ENCODE measurements at regions not wholly inside any gene's neighbourhood (a gene's known extent, or its start where the extent isn't known, plus 50 kb on each side); places are given as distances from the start of the nearest gene placed in this dataset.

- no peak for TF ChIP-seq TAF1 (IDR thresholded peaks at IDR 0.05; ENCODE audit: borderline replicate concordance, insufficient read depth, low read length)
- no peak for TF ChIP-seq SIN3A (IDR thresholded peaks at IDR 0.05; ENCODE audit: borderline replicate concordance, insufficient read depth, low read length)
- TF ChIP-seq POLR2AphosphoS5 (IDR thresholded peaks at IDR 0.05; ENCODE audit: low read depth, low read length), result no peak
- no peak for TF ChIP-seq FOXP2 (optimal IDR thresholded peaks at IDR 0.05; ENCODE audit: borderline replicate concordance, extremely low read depth, extremely low read length, insufficient read depth)
- TF ChIP-seq, protein P1, sequence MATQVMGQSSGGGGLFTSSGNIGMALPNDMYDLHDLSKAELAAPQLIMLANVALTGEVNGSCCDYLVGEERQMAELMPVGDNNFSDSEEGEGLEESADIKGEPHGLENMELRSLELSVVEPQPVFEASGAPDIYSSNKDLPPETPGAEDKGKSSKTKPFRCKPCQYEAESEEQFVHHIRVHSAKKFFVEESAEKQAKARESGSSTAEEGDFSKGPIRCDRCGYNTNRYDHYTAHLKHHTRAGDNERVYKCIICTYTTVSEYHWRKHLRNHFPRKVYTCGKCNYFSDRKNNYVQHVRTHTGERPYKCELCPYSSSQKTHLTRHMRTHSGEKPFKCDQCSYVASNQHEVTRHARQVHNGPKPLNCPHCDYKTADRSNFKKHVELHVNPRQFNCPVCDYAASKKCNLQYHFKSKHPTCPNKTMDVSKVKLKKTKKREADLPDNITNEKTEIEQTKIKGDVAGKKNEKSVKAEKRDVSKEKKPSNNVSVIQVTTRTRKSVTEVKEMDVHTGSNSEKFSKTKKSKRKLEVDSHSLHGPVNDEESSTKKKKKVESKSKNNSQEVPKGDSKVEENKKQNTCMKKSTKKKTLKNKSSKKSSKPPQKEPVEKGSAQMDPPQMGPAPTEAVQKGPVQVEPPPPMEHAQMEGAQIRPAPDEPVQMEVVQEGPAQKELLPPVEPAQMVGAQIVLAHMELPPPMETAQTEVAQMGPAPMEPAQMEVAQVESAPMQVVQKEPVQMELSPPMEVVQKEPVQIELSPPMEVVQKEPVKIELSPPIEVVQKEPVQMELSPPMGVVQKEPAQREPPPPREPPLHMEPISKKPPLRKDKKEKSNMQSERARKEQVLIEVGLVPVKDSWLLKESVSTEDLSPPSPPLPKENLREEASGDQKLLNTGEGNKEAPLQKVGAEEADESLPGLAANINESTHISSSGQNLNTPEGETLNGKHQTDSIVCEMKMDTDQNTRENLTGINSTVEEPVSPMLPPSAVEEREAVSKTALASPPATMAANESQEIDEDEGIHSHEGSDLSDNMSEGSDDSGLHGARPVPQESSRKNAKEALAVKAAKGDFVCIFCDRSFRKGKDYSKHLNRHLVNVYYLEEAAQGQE (IDR thresholded peaks at IDR 0.05; ENCODE audit: insufficient read depth in 1 of 2, low read depth in 2 of 2, low read length in 2 of 2), result no peak
Measured at GRCh38 chr9:79952401-79952800, 380.6 kb downstream of the TLE4 start.

GRCh38 chr9:79946712-79947111, 374.9 kb downstream of the TLE4 start:
- no peak for TF ChIP-seq SIN3A (IDR thresholded peaks at IDR 0.05; ENCODE audit: borderline replicate concordance, insufficient read depth, low read length)
- TF ChIP-seq TAF1 (IDR thresholded peaks at IDR 0.05; ENCODE audit: borderline replicate concordance, insufficient read depth, low read length), result no peak
- TF ChIP-seq POLR2AphosphoS5 (IDR thresholded peaks at IDR 0.05; ENCODE audit: low read depth, low read length), result no peak
- TF ChIP-seq, protein P1 (IDR thresholded peaks at IDR 0.05; ENCODE audit: insufficient read depth in 1 of 2, low read depth in 2 of 2, low read length in 2 of 2), result no peak
- TF ChIP-seq FOXP2 (optimal IDR thresholded peaks at IDR 0.05; ENCODE audit: borderline replicate concordance, extremely low read depth, extremely low read length, insufficient read depth), result no peak

DNA sequence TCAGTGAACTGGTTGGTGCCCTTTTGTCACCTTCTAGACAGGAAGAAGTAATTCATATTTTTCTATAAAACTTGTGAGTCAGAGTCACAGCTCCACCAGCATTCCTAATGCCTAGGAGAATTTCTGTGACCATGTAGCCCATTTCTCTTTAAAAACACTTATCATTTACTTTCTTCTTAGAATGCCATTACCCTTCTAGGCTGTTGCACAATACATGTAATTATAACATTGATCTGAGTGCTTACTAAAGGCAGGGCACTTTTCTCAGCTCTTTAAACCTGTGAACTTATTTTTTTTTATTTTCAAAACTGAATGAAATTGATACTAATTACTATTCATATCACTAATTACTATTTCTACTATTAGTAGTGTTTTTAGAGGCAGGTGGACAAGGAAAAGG, 373.7 kb downstream of the TLE4 start:
- TF ChIP-seq TAF1 (IDR thresholded peaks at IDR 0.05; ENCODE audit: borderline replicate concordance, insufficient read depth, low read length), result no peak
- TF ChIP-seq POLR2AphosphoS5 (IDR thresholded peaks at IDR 0.05; ENCODE audit: low read depth, low read length), result no peak
- TF ChIP-seq, protein P1 (IDR thresholded peaks at IDR 0.05; ENCODE audit: insufficient read depth in 1 of 2, low read depth in 2 of 2, low read length in 2 of 2), result no peak
- no peak for TF ChIP-seq SIN3A (IDR thresholded peaks at IDR 0.05; ENCODE audit: borderline replicate concordance, insufficient read depth, low read length)
- no peak for TF ChIP-seq FOXP2 (optimal IDR thresholded peaks at IDR 0.05; ENCODE audit: borderline replicate concordance, extremely low read depth, extremely low read length, insufficient read depth)

GRCh38 chr9:79945016-79945415, 373.3 kb downstream of the TLE4 start:
- TF ChIP-seq, protein P1 (IDR thresholded peaks at IDR 0.05; ENCODE audit: insufficient read depth in 1 of 2, low read depth in 2 of 2, low read length in 2 of 2), result no peak
- no peak for TF ChIP-seq TAF1 (IDR thresholded peaks at IDR 0.05; ENCODE audit: borderline replicate concordance, insufficient read depth, low read length)
- TF ChIP-seq SIN3A (IDR thresholded peaks at IDR 0.05; ENCODE audit: borderline replicate concordance, insufficient read depth, low read length), result no peak
- no peak for TF ChIP-seq POLR2AphosphoS5 (IDR thresholded peaks at IDR 0.05; ENCODE audit: low read depth, low read length)
- no peak for TF ChIP-seq FOXP2 (optimal IDR thresholded peaks at IDR 0.05; ENCODE audit: borderline replicate concordance, extremely low read depth, extremely low read length, insufficient read depth)

DNA sequence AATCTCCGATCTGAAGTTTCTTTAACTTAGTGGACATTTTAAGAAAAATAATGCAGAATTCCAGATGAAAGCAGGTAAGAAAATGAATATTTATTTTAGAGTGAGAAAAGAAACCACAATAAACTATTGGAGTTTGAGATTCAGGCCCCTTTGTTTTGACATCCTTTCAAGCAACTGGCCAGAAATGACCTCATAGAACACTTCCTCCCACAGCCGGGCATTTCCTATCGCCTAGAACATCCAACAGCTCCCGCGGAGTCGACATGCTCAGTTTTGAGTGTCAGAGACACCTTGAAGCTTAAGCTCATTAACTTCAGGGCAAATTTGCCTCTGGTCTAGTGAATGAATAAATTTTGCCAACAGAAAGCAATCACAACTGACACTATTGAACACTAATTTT, 369.2 kb downstream of the TLE4 start:
- TF ChIP-seq TAF1 (IDR thresholded peaks at IDR 0.05; ENCODE audit: borderline replicate concordance, insufficient read depth, low read length), result no peak
- TF ChIP-seq POLR2AphosphoS5 (IDR thresholded peaks at IDR 0.05; ENCODE audit: low read depth, low read length), result no peak
- no peak for TF ChIP-seq SIN3A (IDR thresholded peaks at IDR 0.05; ENCODE audit: borderline replicate concordance, insufficient read depth, low read length)
- TF ChIP-seq, protein P1 (IDR thresholded peaks at IDR 0.05; ENCODE audit: insufficient read depth in 1 of 2, low read depth in 2 of 2, low read length in 2 of 2), result no peak
- TF ChIP-seq FOXP2 (optimal IDR thresholded peaks at IDR 0.05; ENCODE audit: borderline replicate concordance, extremely low read depth, extremely low read length, insufficient read depth), result no peak
